ENCODE measurements at regions not wholly inside any gene's neighbourhood (a gene's known extent, or its start where the extent isn't known, plus 50 kb on each side); places are given as distances from the start of the nearest gene placed in this dataset.

- no peak for TF ChIP-seq ZBTB40 (IDR thresholded peaks at IDR 0.05)
- TF ChIP-seq ZBTB40 (CRISPR knock-in tag; IDR thresholded peaks at IDR 0.05), result no peak
- no peak for TF ChIP-seq SLC30A9 (CRISPR knock-in tag; IDR thresholded peaks at IDR 0.05)
- TF ChIP-seq POLR2B (IDR thresholded peaks at IDR 0.05; ENCODE audit: low read depth, partially characterized antibody), result no peak
- TF ChIP-seq MIER1 (IDR thresholded peaks at IDR 0.05; ENCODE audit: low read depth), result no peak
- no peak for TF ChIP-seq COPS2 (conservative IDR thresholded peaks at IDR 0.05)
- no peak for TF ChIP-seq TSHZ1 (CRISPR knock-in tag; IDR thresholded peaks at IDR 0.05)
- TF ChIP-seq ADNP (tag; IDR thresholded peaks at IDR 0.05), result no peak
These were observed 165.6 kb downstream of the RCN1 start (continued) for GRCh38 chr11:32256466-32256865.

Measured in K562 (cell line).